GM19395 (cell line): ENCODE measurements at regions not wholly inside any gene's neighbourhood (a gene's known extent, or its start where the extent isn't known, plus 50 kb on each side); places are given as distances from the start of the nearest gene placed in this dataset.
A peak's percentile ranks its signal among the peaks of the same experiment; 100 is the strongest.
"Not testable (repeated sequence)": the region's sequence is repeated elsewhere in the genome, so short reads cannot be mapped to it uniquely, and the experiment has no call there.

ENCODE experiments used
- ATAC-seq: cut with Tn5 transposase; IDR thresholded peaks from one replicate; pipeline ENCODE4 v1.9.1; 2021; ENCODE audit warnings: mild to moderate bottlenecking, moderate library complexity; ENCODE audit not compliant: unreplicated experiment

GRCh38 chr5:122515210-122515609 is 203.2 kb downstream of the SNCAIP start:
- not testable (repeated sequence) for ATAC-seq

DNA sequence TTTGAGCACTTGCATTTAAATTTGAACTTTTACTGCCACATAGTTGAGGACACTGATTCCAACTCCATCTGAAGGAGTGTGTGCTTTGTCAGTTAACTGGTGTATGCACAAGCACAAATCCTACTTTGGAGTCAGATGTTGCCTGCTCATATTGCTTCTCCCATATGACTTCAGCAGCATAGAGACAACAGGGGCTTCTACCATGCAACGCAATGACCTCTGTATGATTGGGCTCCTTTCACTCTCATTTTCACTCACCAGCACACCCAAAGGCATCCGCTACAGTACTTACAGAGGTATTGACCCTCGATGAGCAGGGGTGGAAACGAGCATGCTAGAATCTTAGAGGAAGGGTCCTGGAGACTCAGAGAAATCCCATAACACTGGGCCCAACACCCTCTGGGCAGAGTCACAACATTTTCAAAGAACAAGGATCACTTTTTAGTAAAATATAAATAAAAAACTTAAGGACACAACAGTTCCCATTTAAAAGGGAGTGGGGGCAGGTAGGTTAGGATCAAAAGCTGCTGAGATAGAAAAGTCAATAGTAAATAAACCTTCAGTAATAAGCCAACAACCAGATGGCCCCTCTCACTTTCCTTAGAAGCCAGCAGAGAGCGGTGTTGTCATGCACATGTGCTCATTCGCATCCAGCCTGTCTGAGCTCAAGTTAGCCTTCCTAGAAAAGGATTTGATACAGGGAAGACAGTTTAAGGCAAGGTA is 203.8 kb downstream of the SNCAIP start:
- ATAC-seq = peak; percentile 97

- no peak for ATAC-seq
These were observed 204.4 kb downstream of the SNCAIP start for GRCh38 chr5:122516432-122516743.

- no peak for ATAC-seq
These were observed 205.1 kb downstream of the SNCAIP start for GRCh38 chr5:122517091-122517490.

DNA sequence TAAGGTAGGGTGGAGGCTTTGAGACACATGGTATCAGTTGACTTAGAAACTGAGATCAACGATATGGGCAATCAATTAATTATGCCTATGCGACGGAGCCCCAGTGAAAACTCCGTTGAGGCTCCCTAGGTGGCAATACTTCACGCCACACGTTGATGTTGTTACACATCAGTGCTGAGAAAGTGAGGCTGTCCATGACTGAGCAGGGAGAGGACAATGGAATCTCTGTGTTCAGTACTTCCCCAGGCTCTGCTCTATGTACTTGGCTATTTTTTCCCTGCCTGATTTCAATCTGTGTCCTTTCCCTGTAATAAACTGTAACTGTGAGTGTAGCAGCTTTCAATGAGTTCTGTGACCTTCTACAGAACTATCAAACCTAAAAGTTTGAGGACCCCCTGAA is 211.7 kb downstream of the SNCAIP start:
- ATAC-seq = no peak

- no peak for ATAC-seq
These were observed 215.5 kb downstream of the SNCAIP start for GRCh38 chr5:122527547-122527946.

- ATAC-seq = no peak
These were observed 220.0 kb downstream of the SNCAIP start for GRCh38 chr5:122532035-122532434.

- no peak for ATAC-seq
These were observed 221.8 kb downstream of the SNCAIP start for GRCh38 chr5:122533825-122534224.

- no peak for ATAC-seq
These were observed 222.8 kb downstream of the SNCAIP start for GRCh38 chr5:122534829-122535228.

DNA sequence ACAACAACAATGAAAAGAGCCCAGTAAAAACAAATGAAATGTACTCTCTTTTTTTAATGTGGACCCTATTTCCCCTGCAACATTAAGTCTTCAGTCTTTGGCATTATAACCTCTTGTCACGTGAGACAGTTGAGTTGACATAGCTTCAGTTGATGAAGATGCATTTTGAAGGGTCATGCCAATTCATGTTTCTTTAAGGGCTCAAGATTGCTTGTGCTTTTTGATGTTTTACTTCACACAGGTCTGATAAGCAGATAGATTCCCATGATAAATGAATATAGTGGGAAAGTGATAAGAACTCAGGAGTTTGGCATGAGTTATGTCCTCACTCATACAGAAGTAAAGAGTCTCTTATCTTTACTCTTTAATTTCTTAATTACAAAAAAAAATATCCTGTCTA is 229.4 kb downstream of the SNCAIP start:
- no peak for ATAC-seq

DNA sequence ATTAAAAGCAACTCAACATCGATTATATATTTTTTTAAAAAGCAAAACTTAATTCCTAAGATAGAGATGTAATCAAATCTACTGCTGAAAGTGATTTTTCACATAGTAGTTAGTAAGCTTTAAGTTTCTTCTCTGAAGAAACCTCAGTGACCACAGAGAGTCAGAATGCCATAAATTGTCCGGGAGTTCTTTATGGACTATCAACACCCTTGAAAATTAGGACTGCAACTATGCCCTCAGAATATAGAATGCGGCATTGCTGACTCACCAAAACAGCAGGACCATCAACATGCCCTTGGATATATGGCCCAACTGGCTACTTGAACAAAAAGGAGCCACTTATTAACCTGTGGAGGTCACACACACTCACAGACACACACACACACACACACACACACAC is 228.9 kb upstream of the SNX2 start:
- no peak for ATAC-seq

GRCh38 chr5:122547219-122547618 is 227.7 kb upstream of the SNX2 start:
- ATAC-seq = no peak

DNA sequence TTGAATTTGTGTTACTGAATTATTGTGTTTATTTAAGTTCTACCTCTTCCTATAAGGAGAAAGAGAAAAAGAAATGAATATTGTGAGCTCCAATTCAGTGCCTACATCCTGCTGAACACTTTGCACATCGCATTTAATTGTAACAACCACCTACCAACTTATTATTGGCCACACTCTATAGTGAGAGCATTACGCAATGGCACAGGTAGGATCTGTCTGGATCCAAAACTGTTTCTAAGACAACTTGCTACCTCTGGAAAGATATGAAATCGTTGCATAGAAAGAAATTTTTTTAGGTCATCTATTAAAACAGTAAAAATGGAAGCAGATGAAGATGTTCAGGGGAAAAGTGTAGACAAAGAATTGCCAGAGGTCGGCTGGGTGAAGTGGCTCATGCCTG is 227.2 kb upstream of the SNX2 start:
- ATAC-seq = no peak

GRCh38 chr5:122559676-122560075 is 215.2 kb upstream of the SNX2 start:
- no peak for ATAC-seq

GRCh38 chr5:122561209-122561608 is 213.7 kb upstream of the SNX2 start:
- ATAC-seq = no peak

DNA sequence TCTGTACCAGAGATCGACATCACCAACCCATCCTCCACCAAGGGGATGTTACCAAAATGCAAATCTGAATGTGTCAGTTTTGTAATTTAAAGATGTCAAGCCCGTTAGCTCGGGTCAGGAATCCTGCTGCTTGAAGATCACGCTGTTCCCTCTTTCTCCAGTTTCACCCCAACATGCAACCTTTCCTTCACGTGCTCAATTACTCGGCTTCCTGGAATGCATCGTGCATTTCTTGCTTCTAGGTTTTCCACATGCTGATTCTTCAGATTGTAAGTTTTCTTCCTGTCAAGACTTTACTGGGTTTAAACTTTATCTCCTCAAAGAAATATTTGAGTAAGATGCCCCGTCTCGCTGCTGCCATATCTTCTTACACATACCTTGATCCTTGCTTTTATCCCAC is 209.5 kb upstream of the SNX2 start:
- no peak for ATAC-seq

DNA sequence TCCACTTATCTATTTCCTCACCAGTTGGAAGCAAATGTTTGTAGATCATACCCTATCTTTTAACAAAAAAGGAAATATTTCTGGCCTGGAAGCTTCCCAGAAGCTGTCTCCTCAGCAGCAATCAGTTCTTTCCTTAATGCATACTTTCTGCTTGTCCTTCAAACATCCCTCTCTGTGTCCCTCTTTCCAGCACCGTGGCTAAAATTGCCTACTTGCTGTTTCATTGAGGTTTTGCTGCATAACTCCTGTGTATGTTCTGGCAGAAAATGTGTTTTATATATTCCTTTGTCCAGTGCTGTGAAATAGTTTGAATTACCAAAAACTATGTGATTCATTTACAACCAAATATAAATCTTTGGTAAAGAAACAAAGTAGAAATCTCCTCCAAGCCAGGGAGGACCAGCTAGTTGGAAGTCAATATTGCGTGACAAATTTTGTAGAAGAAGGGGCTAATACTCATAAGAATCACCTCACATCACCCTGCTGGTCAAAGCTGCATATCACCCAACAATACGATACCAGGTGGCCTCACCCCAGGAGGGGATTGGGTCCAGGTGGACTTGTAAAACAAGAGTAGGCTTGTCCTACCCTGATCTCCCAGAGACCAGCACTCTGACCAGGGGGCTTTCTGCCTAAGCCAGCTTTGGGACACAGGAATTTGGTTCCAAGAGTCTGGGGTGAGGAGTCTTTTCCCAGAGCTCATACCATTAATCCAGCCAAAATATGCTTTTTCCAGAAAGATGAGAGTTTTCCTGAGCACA is 198.4 kb upstream of the SNX2 start:
- no peak for ATAC-seq

- ATAC-seq = no peak
These were observed 193.3 kb upstream of the SNX2 start for GRCh38 chr5:122581629-122582028.

DNA sequence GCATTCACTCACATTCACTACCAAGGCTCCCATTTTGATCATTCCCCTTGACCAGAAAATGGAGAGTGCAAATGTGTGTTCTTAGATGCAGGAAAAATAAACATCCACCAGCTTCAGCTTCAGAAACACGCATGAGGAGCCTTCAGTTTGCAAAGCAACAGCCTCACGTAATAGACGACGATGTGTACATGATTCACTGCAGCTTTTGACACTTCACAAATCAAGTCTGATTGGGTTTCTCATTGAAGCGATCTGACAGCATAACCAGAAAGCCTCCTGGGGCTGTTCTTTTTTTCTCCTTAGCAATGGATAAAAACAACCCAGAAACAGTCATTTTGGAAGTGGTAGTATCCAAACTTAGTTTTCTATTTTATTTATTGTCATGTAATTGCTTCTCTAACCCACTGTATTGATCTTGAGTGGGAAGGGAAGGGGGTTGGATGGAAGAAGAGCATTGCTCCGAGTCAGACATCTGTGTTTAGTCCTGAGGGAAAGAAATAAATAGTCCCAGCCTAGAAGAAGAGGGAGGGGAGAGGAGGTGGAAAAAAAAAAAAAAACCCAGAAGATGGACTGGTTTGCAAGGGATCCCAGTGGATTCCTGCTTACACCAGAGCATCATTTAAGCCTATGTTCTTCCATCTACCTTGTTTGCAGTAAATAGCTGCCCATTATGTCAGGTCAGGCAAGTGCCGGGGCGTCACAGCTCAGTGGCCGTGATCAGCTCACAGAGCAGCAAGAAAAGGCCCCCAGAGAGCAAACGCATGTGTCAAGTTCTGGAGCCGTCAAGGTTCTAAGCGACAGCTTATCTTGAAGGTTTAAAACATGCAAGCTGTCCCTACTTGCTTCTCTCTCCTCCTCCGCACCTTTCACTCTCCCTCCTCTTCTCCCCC is 190.2 kb upstream of the SNX2 start:
- ATAC-seq = no peak

DNA sequence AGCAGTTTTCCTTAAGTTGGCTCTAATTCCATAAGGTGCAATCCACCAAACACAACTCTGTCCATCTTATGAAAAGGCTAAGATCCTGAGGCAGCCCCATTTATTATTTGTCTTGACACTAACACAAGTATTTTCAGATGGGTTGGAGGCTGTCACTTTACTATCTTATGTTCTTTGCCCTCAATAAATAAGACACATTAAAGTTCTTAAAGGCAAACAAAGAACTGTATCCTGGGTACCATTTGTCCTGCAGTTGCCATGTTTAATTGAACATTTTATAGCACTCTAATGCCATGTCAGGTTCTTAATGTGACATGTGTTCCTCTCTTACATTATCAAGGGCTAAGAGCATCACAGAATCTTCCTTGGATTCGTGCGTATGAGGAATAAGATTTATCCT is 189.5 kb upstream of the SNX2 start:
- ATAC-seq = no peak

DNA sequence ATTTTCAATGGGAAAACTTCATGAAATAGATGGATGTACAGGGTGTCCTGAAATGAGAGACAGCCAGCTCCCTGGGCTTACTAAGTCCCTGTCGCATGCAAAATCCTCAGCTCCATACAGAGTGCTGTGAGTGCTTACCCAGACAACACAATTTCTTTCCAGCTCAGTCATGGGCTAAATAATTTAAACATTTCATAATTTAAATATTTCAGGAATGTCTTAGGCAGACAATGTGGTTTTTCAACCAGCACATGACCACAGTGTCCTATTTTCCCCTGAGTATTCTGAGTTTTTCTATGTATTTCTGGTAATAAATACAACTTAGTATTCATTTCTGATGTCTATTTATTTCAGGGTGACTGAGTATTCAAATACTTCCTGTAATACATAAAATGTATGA is 188.5 kb upstream of the SNX2 start:
- no peak for ATAC-seq

DNA sequence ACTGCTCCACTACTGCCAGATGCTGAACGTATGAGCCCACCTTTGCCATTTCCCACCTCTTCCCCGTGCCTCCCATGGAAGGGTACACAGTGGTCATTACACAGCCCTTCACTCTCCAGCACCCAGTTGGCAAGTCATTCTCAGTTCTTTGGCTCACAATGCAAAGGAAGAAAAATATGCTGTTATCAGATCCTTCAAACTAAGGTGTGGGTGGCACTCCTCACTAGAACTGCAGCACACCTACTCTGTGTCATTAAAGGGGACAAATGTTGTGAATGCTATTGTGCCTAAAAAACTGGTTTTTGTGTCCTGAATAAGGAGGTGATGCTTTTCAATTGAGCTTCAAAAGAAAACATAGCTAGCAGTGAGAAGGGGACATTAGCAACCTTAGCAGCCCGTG is 183.1 kb upstream of the SNX2 start:
- ATAC-seq = no peak
